Endodermal cell (in vitro differentiated cells): ENCODE measurements at regions not wholly inside any gene's neighbourhood (a gene's known extent, or its start where the extent isn't known, plus 50 kb on each side); places are given as distances from the start of the nearest gene placed in this dataset.

ENCODE experiments used
- DNase-seq: peaks from one replicate; pipeline ENCODE4 v3.0.0-alpha.2; 2017
- H3K27ac ChIP-seq: 2 replicates; pipeline ENCODE4 v1.5.1; 2013; ENCODE audit warnings: mild to moderate bottlenecking, low read depth, low read length, moderate library complexity
- H3K27me3 ChIP-seq: 2 replicates; pipeline ENCODE4 v1.6.1; 2013; ENCODE audit warnings: mild to moderate bottlenecking, low read length, moderate library complexity; ENCODE audit not compliant: insufficient read depth, control insufficient read depth, poor library complexity, severe bottlenecking
- H3K36me3 ChIP-seq: 2 replicates; pipeline ENCODE4 v1.7.0; 2013; ENCODE audit warnings: mild to moderate bottlenecking, low read length, moderate library complexity; ENCODE audit not compliant: control insufficient read depth, insufficient read depth
- H3K4me1 ChIP-seq: one replicate; pipeline ENCODE4 v1.7.0; 2013; ENCODE audit warnings: low read length; ENCODE audit not compliant: control insufficient read depth, insufficient read depth
- H3K4me3 ChIP-seq: 2 replicates; pipeline ENCODE4 v1.5.1; 2013; ENCODE audit warnings: mild to moderate bottlenecking, low read length, moderate library complexity
- H3K9ac ChIP-seq: 2 replicates; pipeline ENCODE4 v1.6.1; 2013; ENCODE audit warnings: mild to moderate bottlenecking, low read length, moderate library complexity; ENCODE audit not compliant: poor library complexity, severe bottlenecking; ENCODE audit errors: extremely low read depth
- H3K9me3 ChIP-seq: 2 replicates; pipeline ENCODE4 v1.6.1; 2013; ENCODE audit warnings: mild to moderate bottlenecking, low read length, moderate library complexity; ENCODE audit not compliant: control insufficient read depth
- H3K27ac Mint-ChIP-seq: 2 replicates; pipeline ENCODE4 v1.8.0; 2020; ENCODE audit warnings: mixed read lengths
- H3K27me3 Mint-ChIP-seq: 2 replicates; pipeline ENCODE4 v1.8.0; 2021; ENCODE audit warnings: mild to moderate bottlenecking, mixed read lengths; ENCODE audit not compliant: insufficient read depth
- H3K36me3 Mint-ChIP-seq: 2 replicates; pipeline ENCODE4 v1.8.0; 2020; ENCODE audit warnings: low read depth, mixed read lengths
- H3K4me1 Mint-ChIP-seq: 2 replicates; pipeline ENCODE4 v1.8.0; 2020; ENCODE audit warnings: mixed read lengths
- H3K4me3 Mint-ChIP-seq: 2 replicates; pipeline ENCODE4 v1.8.0; 2020; ENCODE audit warnings: mild to moderate bottlenecking, moderate library complexity, mixed read lengths
- H3K9me3 Mint-ChIP-seq: 2 replicates; pipeline ENCODE4 v1.8.0; 2020; ENCODE audit warnings: mild to moderate bottlenecking, mixed read lengths
- CTCF ChIP-seq: fragments of 200-600 bp; sonication (generic); conservative IDR thresholded peaks from 2 replicates; pipeline ENCODE4 v1.5.0; 2021; ENCODE audit warnings: antibody characterized with exemption, mild to moderate bottlenecking
- WGBS, 2 experiments: methylation state at CpG; one replicate each; pipeline versions ENCODE4 v1.1.5 to v1.1.7; 2013; ENCODE audit warnings: missing lambda C conversion rate in 2 of 2, mixed read lengths in 1 of 2; ENCODE audit not compliant: insufficient coverage in 1 of 2, insufficient read length in 1 of 2; 5-methylcytosine and 5-hydroxymethylcytosine counted together

GRCh38 chr4:123256901-123257300 is 139.7 kb upstream of the SPRY1 start:
- WGBS, 2 experiments: 95 to 100% methylated on average over 3 to 4 of the region's 4 CpGs
- no peaks in the 10 kb centered on the region for H3K4me1 ChIP-seq
- H3K4me3 ChIP-seq: no peak overlapping the region
- Mint-ChIP-seq H3K27ac (no peak overlapping the region), H3K36me3 (peaks cover 4% of the 10 kb centered on the region), H3K27me3 (no peaks in the 10 kb centered on the region), H3K4me1 (no peaks in the 10 kb centered on the region), H3K4me3 (no peak overlapping the region), H3K9me3 (peaks cover 1% of the 10 kb centered on the region)
- DNase-seq: no peak
- no peak overlapping the region for H3K27ac ChIP-seq
- no peak for TF ChIP-seq CTCF
- no peak overlapping the region for H3K9ac ChIP-seq
- H3K36me3 ChIP-seq: no peaks in the 10 kb centered on the region
- H3K9me3 ChIP-seq: no peaks in the 10 kb centered on the region
- no peaks in the 10 kb centered on the region for H3K27me3 ChIP-seq

GRCh38 chr4:123257591-123257990 is 139.0 kb upstream of the SPRY1 start:
- no peaks in the 10 kb centered on the region for H3K36me3 ChIP-seq
- H3K27me3 ChIP-seq: no peaks in the 10 kb centered on the region
- no peaks in the 10 kb centered on the region for H3K9me3 ChIP-seq
- H3K4me1 ChIP-seq: no peaks in the 10 kb centered on the region
- no peak for DNase-seq
- peaks cover 4% of the 10 kb centered on the region for H3K36me3 Mint-ChIP-seq
- no peak for TF ChIP-seq CTCF
- no peaks in the 10 kb centered on the region for H3K27me3 Mint-ChIP-seq
- no peak overlapping the region for H3K4me3 Mint-ChIP-seq
- no peak overlapping the region for H3K27ac ChIP-seq
- H3K27ac Mint-ChIP-seq: no peak overlapping the region
- H3K9ac ChIP-seq: no peak overlapping the region
- peaks cover 1% of the 10 kb centered on the region for H3K9me3 Mint-ChIP-seq
- 94 to 96% methylated on average over 3 to 4 of the region's 4 CpGs for WGBS, 2 experiments
- H3K4me3 ChIP-seq: no peak overlapping the region
- no peaks in the 10 kb centered on the region for H3K4me1 Mint-ChIP-seq

GRCh38 chr4:123259676-123260646 is 136.6 kb upstream of the SPRY1 start:
- Histone ChIP-seq H3K27me3 (no peaks in the 10 kb centered on the region), H3K9ac (no peak overlapping the region), H3K36me3 (no peaks in the 10 kb centered on the region), H3K4me1 (no peaks in the 10 kb centered on the region), H3K9me3 (no peaks in the 10 kb centered on the region), H3K4me3 (no peak overlapping the region), H3K27ac (peak overlapping the region; percentile 3)
- Mint-ChIP-seq H3K36me3 (peaks cover 4% of the 10 kb centered on the region), H3K4me1 (no peaks in the 10 kb centered on the region), H3K9me3 (no peaks in the 10 kb centered on the region), H3K4me3 (no peak overlapping the region), H3K27me3 (no peaks in the 10 kb centered on the region), H3K27ac (no peak overlapping the region)
- TF ChIP-seq CTCF: no peak
- DNase-seq: no peak
- 57 to 81% methylated on average over 1 to 2 of the region's 2 CpGs for WGBS, 2 experiments
